ENCODE measurements at regions not wholly inside any gene's neighbourhood (a gene's known extent, or its start where the extent isn't known, plus 50 kb on each side); places are given as distances from the start of the nearest gene placed in this dataset.

DNA sequence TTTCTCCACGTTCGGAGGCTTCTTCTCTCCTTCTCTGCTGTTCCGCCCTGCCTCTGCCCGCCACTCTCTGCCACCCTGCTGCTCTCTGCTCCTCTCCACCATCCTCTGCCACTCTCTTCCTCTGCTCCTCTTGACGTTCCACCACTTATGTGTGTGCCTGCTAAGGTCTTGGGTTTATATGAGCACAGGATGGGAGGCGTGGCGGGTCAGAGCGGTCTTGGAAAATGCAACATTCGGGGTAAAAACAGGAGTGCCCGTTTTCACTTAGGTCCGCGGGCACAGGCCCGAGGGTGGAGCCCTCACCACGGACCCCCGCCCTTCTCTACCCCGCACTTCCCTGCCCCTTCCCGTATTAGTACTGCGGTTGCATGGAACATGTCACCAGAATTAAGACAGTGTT lies 114.4 kb upstream of the FBXL7 start:
- intact Hi-C loops (cut with DNase I; ENCODE audit: low total_unique reads), result no loop called here

DNA sequence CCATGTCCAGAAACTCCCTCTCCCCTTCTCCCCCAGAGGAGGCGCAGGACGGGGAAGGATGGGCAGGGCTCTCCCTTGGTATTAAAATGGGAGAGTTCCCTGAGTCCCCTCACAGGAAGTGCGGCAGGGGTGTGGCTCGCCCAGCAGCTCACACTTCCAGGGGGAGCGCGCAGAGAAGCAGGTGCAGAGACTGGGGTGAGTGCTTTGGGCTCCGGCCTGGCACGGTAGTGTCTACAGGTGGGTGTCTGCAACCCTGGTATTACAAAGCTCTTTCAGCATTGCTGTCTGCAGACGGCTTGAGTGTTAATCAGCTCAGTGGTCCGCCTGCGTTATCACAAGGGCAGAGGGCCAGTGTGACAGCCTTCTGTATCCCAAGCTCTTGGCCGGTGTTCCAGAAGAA lies 114.9 kb upstream of the FBXL7 start:
- no peak for DNase-seq
- 76 to 87% (median 82%) methylated on average over 12 of the region's 12 CpGs for WGBS, 5 donors
- Histone ChIP-seq H3K9me3 (peaks cover 0 to 11% (median 0%) of the 10 kb centered on the region in 8 donors), H3K36me3 (no peaks in the 10 kb centered on the region), H3K4me1 (no peaks in the 10 kb centered on the region), H3K27me3 (replicated peaks in 1 of 7) (peaks cover 0 to 5% (median 0%) of the 10 kb centered on the region in 7 donors), H3K27ac (no peak overlapping the region), H3K4me3 (no peak overlapping the region)
- TF ChIP-seq, protein P1, sequence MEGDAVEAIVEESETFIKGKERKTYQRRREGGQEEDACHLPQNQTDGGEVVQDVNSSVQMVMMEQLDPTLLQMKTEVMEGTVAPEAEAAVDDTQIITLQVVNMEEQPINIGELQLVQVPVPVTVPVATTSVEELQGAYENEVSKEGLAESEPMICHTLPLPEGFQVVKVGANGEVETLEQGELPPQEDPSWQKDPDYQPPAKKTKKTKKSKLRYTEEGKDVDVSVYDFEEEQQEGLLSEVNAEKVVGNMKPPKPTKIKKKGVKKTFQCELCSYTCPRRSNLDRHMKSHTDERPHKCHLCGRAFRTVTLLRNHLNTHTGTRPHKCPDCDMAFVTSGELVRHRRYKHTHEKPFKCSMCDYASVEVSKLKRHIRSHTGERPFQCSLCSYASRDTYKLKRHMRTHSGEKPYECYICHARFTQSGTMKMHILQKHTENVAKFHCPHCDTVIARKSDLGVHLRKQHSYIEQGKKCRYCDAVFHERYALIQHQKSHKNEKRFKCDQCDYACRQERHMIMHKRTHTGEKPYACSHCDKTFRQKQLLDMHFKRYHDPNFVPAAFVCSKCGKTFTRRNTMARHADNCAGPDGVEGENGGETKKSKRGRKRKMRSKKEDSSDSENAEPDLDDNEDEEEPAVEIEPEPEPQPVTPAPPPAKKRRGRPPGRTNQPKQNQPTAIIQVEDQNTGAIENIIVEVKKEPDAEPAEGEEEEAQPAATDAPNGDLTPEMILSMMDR (IDR thresholded peaks at IDR 0.05 in 8 of 11, conservative IDR thresholded peaks at IDR 0.05 in 3 of 11), result no peak
- TF ChIP-seq POLR2AphosphoS5 (IDR thresholded peaks at IDR 0.05), result no peak
- intact Hi-C loops (cut with DNase I; ENCODE audit: low total_unique reads), result no loop called here

More for the DNA sequence above, 114.4 kb upstream of the FBXL7 start:
- Histone ChIP-seq H3K27ac (no peak overlapping the region), H3K36me3 (no peaks in the 10 kb centered on the region), H3K9me3 (peaks cover 0 to 11% (median 0%) of the 10 kb centered on the region in 8 donors), H3K4me1 (no peaks in the 10 kb centered on the region), H3K4me3 (no peak overlapping the region), H3K27me3 (replicated peaks in 1 of 7) (peaks cover 0 to 5% (median 0%) of the 10 kb centered on the region in 7 donors)
- TF ChIP-seq POLR2A (IDR thresholded peaks at IDR 0.05), result no peak
- TF ChIP-seq, protein P1 (IDR thresholded peaks at IDR 0.05 in 8 of 11, conservative IDR thresholded peaks at IDR 0.05 in 3 of 11), result no peak
- TF ChIP-seq POLR2AphosphoS5 (IDR thresholded peaks at IDR 0.05), result no peak
- 82 to 92% (median 87%) methylated on average over 15 to 18 of the region's 18 CpGs for WGBS, 5 donors
- DNase-seq, result no peak

- Histone ChIP-seq H3K4me3 (no peak overlapping the region), H3K4me1 (no peaks in the 10 kb centered on the region), H3K36me3 (no peaks in the 10 kb centered on the region), H3K27me3 (replicated peaks in 1 of 7) (peaks cover 0 to 5% (median 0%) of the 10 kb centered on the region in 7 donors), H3K9me3 (peaks cover 0 to 11% (median 0%) of the 10 kb centered on the region in 8 donors), H3K27ac (no peak overlapping the region)
- intact Hi-C loops (cut with DNase I; ENCODE audit: low total_unique reads), result no loop called here
- WGBS, 5 donors, result 81 to 92% (median 89%) methylated on average over 16 of the region's 16 CpGs
- TF ChIP-seq POLR2AphosphoS5 (IDR thresholded peaks at IDR 0.05), result no peak
- no peak for TF ChIP-seq POLR2A (IDR thresholded peaks at IDR 0.05)
- TF ChIP-seq, protein P1 (IDR thresholded peaks at IDR 0.05 in 8 of 11, conservative IDR thresholded peaks at IDR 0.05 in 3 of 11), result no peak
- no peak for DNase-seq
Measured at GRCh38 chr5:15384581-15384980, 115.4 kb upstream of the FBXL7 start.

GRCh38 chr5:15384176-15384575 lies 115.8 kb upstream of the FBXL7 start:
- WGBS, 5 donors, result 74 to 83% (median 82%) methylated on average over 9 of the region's 9 CpGs
- DNase-seq, result no peak
- intact Hi-C loops (cut with DNase I; ENCODE audit: low total_unique reads), result no loop called here
- peaks cover 0 to 5% (median 0%) of the 10 kb centered on the region in 7 donors for H3K27me3 ChIP-seq (replicated peaks in 1 of 7)
- H3K4me1 ChIP-seq, result no peaks in the 10 kb centered on the region
- H3K4me3 ChIP-seq, result no peak overlapping the region
- H3K36me3 ChIP-seq, result no peaks in the 10 kb centered on the region
- no peak overlapping the region for H3K27ac ChIP-seq
- H3K9me3 ChIP-seq, result peaks cover 0 to 11% (median 0%) of the 10 kb centered on the region in 8 donors
- TF ChIP-seq, protein P1 (IDR thresholded peaks at IDR 0.05 in 8 of 11, conservative IDR thresholded peaks at IDR 0.05 in 3 of 11), result no peak
- TF ChIP-seq POLR2AphosphoS5 (IDR thresholded peaks at IDR 0.05) (no peak), POLR2A (IDR thresholded peaks at IDR 0.05) (no peak)

Data from spleen (tissue), 11 donors.